Fibroblast of lung (primary cell): ENCODE measurements at regions not wholly inside any gene's neighbourhood (a gene's known extent, or its start where the extent isn't known, plus 50 kb on each side); places are given as distances from the start of the nearest gene placed in this dataset.

Experiments used
- CTCF ChIP-seq, 2 donors: IDR thresholded peaks in 1 of 2; conservative IDR thresholded peaks in 1 of 2; 1 replicate in 1 of 2; 2 replicates in 1 of 2; pipeline ENCODE4 v1.5.1; 2011 to 2012; ENCODE audit warnings: low read length in 2 of 2, control low read depth in 1 of 2, inconsistent platforms in 1 of 2, low read depth in 1 of 2, mild to moderate bottlenecking in 1 of 2
- EZH2 ChIP-seq: IDR thresholded peaks from 2 replicates; pipeline ENCODE4 v1.5.1; 2012; ENCODE audit warnings: low read length, control low read depth, mild to moderate bottlenecking; ENCODE audit errors: missing control alignments

- TF ChIP-seq EZH2 (no peak), CTCF (conservative IDR thresholded peaks at IDR 0.05 in 1 of 2, IDR thresholded peaks at IDR 0.05 in 1 of 2; ENCODE audit: low read depth in 1 of 2, low read length in 2 of 2) (no peak)
Observed at GRCh38 chr6:15872241-15873103, 209.6 kb upstream of the DTNBP1 start.
